GM12891 (cell line): ENCODE measurements at regions not wholly inside any gene's neighbourhood (a gene's known extent, or its start where the extent isn't known, plus 50 kb on each side); places are given as distances from the start of the nearest gene placed in this dataset.

Experiments used
- PAX5 ChIP-seq: IDR thresholded peaks from 2 replicates; pipeline ENCODE4 v1.6.1; 2011; ENCODE audit warnings: low read length, moderate library complexity, mild to moderate bottlenecking; ENCODE audit not compliant: insufficient read depth, severe bottlenecking
- POLR2A ChIP-seq: IDR thresholded peaks from 2 replicates; pipeline ENCODE4 v1.6.1; 2011; ENCODE audit warnings: low read depth, low read length, control low read depth
- POLR2AphosphoS5 ChIP-seq: IDR thresholded peaks from 2 replicates; pipeline ENCODE4 v1.6.1; 2011; ENCODE audit warnings: low read depth, low read length, control low read depth
- SPI1 ChIP-seq: IDR thresholded peaks from 2 replicates; pipeline ENCODE4 v1.6.1; 2011; ENCODE audit warnings: low read depth, low read length, control low read depth
- TAF1 ChIP-seq: IDR thresholded peaks from 2 replicates; pipeline ENCODE4 v1.6.1; 2011; ENCODE audit warnings: low read depth, low read length, control low read depth

GRCh38 chr2:19677215-19677777, 224.5 kb downstream of the TTC32 start:
- no peak for TF ChIP-seq POLR2A
- no peak for TF ChIP-seq TAF1
- no peak for TF ChIP-seq POLR2AphosphoS5
- TF ChIP-seq SPI1, result no peak
- no peak for TF ChIP-seq PAX5
